Parathyroid adenoma (tissue), 2 donors: ENCODE measurements at regions not wholly inside any gene's neighbourhood (a gene's known extent, or its start where the extent isn't known, plus 50 kb on each side); places are given as distances from the start of the nearest gene placed in this dataset.

Experiments used
- H2AFZ ChIP-seq: fragments of 300-600 bp; sonication (generic); one replicate; pipeline ENCODE4 v1.7.0; 2017; ENCODE audit warnings: antibody characterized with exemption, mild to moderate bottlenecking
- H3K27ac ChIP-seq: fragments of 300-600 bp; sonication (generic); one replicate; pipeline ENCODE4 v1.7.0; 2017
- H3K27me3 ChIP-seq: fragments of 300-600 bp; sonication (generic); one replicate; pipeline ENCODE4 v1.7.0; 2017; ENCODE audit warnings: low read length; ENCODE audit not compliant: control insufficient read depth, insufficient read depth
- H3K36me3 ChIP-seq: fragments of 300-600 bp; sonication (generic); one replicate; pipeline ENCODE4 v1.7.0; 2017; ENCODE audit warnings: low read length; ENCODE audit not compliant: control insufficient read depth, insufficient read depth
- H3K4me1 ChIP-seq: fragments of 300-600 bp; sonication (generic); one replicate; pipeline ENCODE4 v1.7.0; 2017; ENCODE audit warnings: control low read depth
- H3K4me2 ChIP-seq: fragments of 300-600 bp; sonication (generic); one replicate; pipeline ENCODE4 v1.7.0; 2017; ENCODE audit warnings: low read length
- H3K4me3 ChIP-seq: fragments of 300-600 bp; sonication (generic); one replicate; pipeline ENCODE4 v1.7.0; 2017; ENCODE audit warnings: low read depth, low read length
- H3K79me2 ChIP-seq: fragments of 300-600 bp; sonication (generic); one replicate; pipeline ENCODE4 v1.7.0; 2017; ENCODE audit warnings: control low read depth
- H3K9ac ChIP-seq: fragments of 300-600 bp; sonication (generic); one replicate; pipeline ENCODE4 v1.7.0; 2017; ENCODE audit warnings: mild to moderate bottlenecking
- H3K9me3 ChIP-seq: fragments of 300-600 bp; sonication (generic); one replicate; pipeline ENCODE4 v1.7.0; 2017; ENCODE audit warnings: low read length; ENCODE audit not compliant: control insufficient read depth
- TF ChIP-seq, protein P1 (sequence below): fragments of 300-600 bp; sonication (generic); IDR thresholded peaks from one replicate; pipeline ENCODE4 v1.7.0; 2017; ENCODE audit warnings: antibody characterized with exemption, mild to moderate bottlenecking
- donor health status: primary hyperparathyroidism.

DNA sequence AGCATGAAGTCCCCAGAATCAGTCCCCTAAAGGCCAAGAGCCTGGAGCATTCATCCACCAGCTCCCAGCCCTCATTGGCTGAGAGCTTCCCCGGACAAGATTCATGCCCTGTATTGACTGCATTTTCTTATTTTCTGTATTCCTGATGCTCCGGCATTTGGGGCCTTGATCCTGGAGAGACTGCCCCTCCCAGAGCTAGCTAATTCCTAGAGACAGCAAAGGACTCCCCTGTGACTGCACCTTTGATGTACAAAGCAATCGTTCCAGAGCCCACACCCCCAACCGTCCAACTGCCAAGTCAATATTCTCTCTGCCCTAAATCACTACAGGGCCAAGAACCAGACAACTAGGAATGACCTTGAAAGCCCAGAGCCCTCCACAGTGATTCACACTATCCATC lies 93.4 kb upstream of the CDH5 start:
- no peak overlapping the region for H3K4me2 ChIP-seq
- H2AFZ ChIP-seq: no peak overlapping the region
- H3K36me3 ChIP-seq: no peaks in the 10 kb centered on the region
- no peaks in the 10 kb centered on the region for H3K79me2 ChIP-seq
- H3K9ac ChIP-seq: no peak overlapping the region
- no peak overlapping the region for H3K27ac ChIP-seq
- TF ChIP-seq, protein P1, sequence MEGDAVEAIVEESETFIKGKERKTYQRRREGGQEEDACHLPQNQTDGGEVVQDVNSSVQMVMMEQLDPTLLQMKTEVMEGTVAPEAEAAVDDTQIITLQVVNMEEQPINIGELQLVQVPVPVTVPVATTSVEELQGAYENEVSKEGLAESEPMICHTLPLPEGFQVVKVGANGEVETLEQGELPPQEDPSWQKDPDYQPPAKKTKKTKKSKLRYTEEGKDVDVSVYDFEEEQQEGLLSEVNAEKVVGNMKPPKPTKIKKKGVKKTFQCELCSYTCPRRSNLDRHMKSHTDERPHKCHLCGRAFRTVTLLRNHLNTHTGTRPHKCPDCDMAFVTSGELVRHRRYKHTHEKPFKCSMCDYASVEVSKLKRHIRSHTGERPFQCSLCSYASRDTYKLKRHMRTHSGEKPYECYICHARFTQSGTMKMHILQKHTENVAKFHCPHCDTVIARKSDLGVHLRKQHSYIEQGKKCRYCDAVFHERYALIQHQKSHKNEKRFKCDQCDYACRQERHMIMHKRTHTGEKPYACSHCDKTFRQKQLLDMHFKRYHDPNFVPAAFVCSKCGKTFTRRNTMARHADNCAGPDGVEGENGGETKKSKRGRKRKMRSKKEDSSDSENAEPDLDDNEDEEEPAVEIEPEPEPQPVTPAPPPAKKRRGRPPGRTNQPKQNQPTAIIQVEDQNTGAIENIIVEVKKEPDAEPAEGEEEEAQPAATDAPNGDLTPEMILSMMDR: no peak
- H3K9me3 ChIP-seq: no peaks in the 10 kb centered on the region
- H3K4me3 ChIP-seq: no peak overlapping the region
- no peaks in the 10 kb centered on the region for H3K4me1 ChIP-seq
- H3K27me3 ChIP-seq: no peaks in the 10 kb centered on the region

DNA sequence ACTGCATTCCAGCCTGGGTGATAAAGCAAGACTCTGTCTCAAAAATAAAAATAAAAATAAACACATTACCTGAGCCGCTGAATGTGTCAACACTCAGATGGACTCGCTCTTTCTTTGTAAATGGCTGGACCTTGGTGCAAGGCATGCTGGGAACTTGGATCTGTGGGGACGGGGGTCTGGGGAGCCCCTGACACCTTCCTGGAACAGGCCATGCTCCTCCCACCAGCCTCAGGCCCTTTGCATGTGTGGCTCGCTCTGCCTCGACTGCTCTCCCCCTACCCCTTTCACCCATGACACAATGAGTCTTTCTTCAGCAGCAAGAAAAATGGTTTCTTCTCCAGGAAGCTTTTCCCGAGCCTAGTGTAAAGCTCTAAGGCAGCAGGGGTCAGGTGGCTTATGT lies 94.0 kb upstream of the CDH5 start:
- H3K4me3 ChIP-seq: no peak overlapping the region
- TF ChIP-seq, protein P1: no peak
- H3K4me2 ChIP-seq: no peak overlapping the region
- no peaks in the 10 kb centered on the region for H3K79me2 ChIP-seq
- no peak overlapping the region for H3K27ac ChIP-seq
- no peak overlapping the region for H2AFZ ChIP-seq
- H3K27me3 ChIP-seq: no peaks in the 10 kb centered on the region
- no peaks in the 10 kb centered on the region for H3K36me3 ChIP-seq
- H3K9ac ChIP-seq: no peak overlapping the region
- H3K9me3 ChIP-seq: no peaks in the 10 kb centered on the region
- H3K4me1 ChIP-seq: no peaks in the 10 kb centered on the region

DNA sequence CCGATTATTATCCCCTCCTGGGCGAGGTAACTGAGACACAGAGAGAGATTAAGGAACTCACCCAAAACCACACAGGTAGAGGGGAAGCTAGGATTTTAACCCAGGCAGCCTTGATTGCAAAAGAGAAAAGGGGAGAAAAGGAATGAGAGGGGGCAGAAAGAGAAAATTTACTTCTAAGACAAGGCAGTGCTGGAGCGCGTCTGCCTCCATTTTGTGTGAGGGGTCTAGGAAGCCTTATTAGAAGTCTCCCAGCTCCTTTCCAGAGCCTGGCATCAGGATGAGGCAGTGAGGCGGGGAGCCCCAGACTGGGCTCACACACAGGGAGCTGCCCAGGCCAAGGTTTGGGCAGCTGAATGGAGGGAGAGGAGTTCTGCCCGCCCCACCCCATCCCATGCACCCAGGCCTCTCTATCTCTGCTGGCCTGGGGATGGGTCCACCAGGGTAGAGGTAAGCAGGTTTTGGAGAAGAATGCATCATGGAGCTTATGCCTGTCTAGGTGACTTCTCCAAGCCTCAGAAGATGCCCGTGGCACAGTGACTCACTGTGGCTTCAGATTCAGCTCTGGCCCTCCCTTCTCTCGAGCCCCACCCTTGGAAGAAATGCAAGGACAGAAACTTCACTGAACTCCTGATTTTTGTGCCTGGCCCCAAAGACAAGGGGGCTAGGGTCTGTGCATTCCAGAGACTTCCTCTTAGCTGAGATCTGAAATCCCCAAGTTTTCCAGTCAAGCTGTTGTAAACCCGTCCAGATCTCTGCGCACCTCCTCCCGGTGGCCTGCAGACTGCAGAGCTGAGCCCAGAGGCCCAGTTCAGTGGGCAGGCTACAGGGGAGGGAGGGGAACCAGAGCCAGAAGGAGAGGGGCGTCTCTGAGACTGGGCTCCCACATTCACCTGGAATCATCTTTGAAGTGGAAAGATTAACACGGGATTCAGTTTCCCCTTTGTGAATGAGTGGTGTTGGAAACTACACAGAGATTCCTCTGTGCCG lies 95.1 kb upstream of the CDH5 start:
- Histone ChIP-seq H3K36me3 (no peaks in the 10 kb centered on the region), H3K4me2 (no peak overlapping the region), H3K79me2 (no peaks in the 10 kb centered on the region), H3K4me3 (no peak overlapping the region), H3K27me3 (no peaks in the 10 kb centered on the region), H3K4me1 (no peaks in the 10 kb centered on the region), H3K9ac (no peak overlapping the region), H3K27ac (no peak overlapping the region), H2AFZ (no peak overlapping the region), H3K9me3 (no peaks in the 10 kb centered on the region)
- TF ChIP-seq, protein P1: no peak

DNA sequence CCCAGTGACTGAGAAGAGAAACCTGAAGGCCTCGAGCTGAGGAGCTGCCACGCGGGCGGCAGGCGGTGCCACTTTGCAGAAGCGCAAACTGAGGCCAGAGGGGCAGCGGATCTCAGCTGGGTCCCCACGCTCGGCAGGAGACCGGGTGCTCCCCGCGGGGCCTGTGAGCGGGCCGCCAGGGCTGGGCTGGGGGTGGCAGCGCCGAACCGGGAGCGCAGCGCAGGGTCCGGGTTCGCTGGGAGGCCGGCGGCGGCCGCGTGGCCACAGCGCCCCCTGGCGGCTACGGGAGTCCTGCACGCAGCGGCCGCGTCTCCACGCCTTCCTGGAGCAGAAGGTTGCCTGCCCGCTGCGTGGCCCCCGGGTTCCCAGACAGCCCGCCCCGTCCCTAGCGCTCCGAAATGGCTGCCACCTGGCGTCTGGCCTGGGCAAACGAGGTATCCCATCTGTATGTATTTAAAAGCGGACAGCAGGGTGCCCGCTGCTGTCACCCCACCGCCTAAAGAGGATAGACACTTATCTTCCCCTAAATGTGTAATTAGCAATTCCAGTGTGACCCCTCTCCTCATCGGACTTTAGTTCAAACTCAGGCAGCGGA lies 96.1 kb upstream of the CDH5 start:
- peak overlapping the region; percentile 57 for H3K4me2 ChIP-seq
- H3K27ac ChIP-seq: no peak overlapping the region
- H3K27me3 ChIP-seq: no peaks in the 10 kb centered on the region
- no peaks in the 10 kb centered on the region for H3K9me3 ChIP-seq
- no peaks in the 10 kb centered on the region for H3K4me1 ChIP-seq
- no peak overlapping the region for H3K9ac ChIP-seq
- peak overlapping the region; percentile 33 for H3K4me3 ChIP-seq
- H3K36me3 ChIP-seq: no peaks in the 10 kb centered on the region
- TF ChIP-seq, protein P1: peak; percentile 92
- H2AFZ ChIP-seq: peak overlapping the region; percentile 68
- no peaks in the 10 kb centered on the region for H3K79me2 ChIP-seq
